Cardiac muscle cell (in vitro differentiated cells and primary cell): ENCODE measurements at regions not wholly inside any gene's neighbourhood (a gene's known extent, or its start where the extent isn't known, plus 50 kb on each side); places are given as distances from the start of the nearest gene placed in this dataset.

Experiments
- DNase-seq, 2 donors: peaks; one replicate each; pipeline versions ENCODE4 v3.0.0 to v3.0.0-alpha.2; 2010 to 2017; ENCODE audit warnings: low read depth in 1 of 2, low spot score in 1 of 2
- H3K27ac ChIP-seq: fragments of 200-600 bp; sonication (generic); 2 replicates; pipeline ENCODE4 v1.5.1; 2016
- H3K27me3 ChIP-seq: fragments of 200-600 bp; sonication (generic); 2 replicates; pipeline ENCODE4 v1.6.0; 2016; ENCODE audit warnings: control low read depth
- H3K36me3 ChIP-seq: fragments of 200-600 bp; sonication (generic); 2 replicates; pipeline ENCODE4 v1.5.1; 2016; ENCODE audit warnings: control low read depth
- H3K4me1 ChIP-seq: fragments of 200-600 bp; sonication (generic); 2 replicates; pipeline ENCODE4 v1.8.1; 2017; ENCODE audit warnings: low read depth, mild to moderate bottlenecking, mixed run types
- H3K4me3 ChIP-seq: fragments of 200-600 bp; sonication (generic); 2 replicates; pipeline ENCODE4 v1.5.1; 2016; ENCODE audit warnings: mild to moderate bottlenecking
- H3K9me3 ChIP-seq: fragments of 200-600 bp; sonication (generic); 2 replicates; pipeline ENCODE4 v1.5.1; 2017; ENCODE audit warnings: low read depth, mild to moderate bottlenecking, control low read depth
- TF ChIP-seq, protein P1 (sequence below): IDR thresholded peaks from 2 replicates; pipeline ENCODE4 v1.5.1; 2012; ENCODE audit warnings: low read depth, mild to moderate bottlenecking, low read length

DNA sequence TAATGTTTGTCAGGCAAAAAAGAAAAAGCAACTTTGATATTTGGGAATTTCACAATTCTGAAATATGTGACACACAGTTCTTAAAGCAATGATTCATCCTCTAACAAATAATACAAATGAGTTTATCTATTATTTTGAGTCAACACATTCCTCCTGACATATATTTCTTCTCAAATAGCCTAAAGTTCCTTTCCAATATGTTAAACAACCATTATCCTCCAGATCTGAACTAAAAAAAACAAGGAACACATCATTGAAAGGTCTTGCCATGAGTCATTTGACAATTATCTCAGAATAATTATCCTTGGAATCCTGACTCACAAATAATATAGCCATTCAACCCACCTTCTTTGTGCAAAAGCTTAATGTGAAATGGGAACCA, 208.7 kb upstream of the CDIN1 start:
- Histone ChIP-seq H3K4me1 (peaks cover 17% of the 10 kb centered on the region), H3K4me3 (no peak overlapping the region), H3K9me3 (no peaks in the 10 kb centered on the region), H3K27me3 (no peaks in the 10 kb centered on the region), H3K27ac (no peak overlapping the region), H3K36me3 (no peaks in the 10 kb centered on the region)
- DNase-seq, result peak in 1 of 2 donors; percentile 43
- TF ChIP-seq, protein P1, sequence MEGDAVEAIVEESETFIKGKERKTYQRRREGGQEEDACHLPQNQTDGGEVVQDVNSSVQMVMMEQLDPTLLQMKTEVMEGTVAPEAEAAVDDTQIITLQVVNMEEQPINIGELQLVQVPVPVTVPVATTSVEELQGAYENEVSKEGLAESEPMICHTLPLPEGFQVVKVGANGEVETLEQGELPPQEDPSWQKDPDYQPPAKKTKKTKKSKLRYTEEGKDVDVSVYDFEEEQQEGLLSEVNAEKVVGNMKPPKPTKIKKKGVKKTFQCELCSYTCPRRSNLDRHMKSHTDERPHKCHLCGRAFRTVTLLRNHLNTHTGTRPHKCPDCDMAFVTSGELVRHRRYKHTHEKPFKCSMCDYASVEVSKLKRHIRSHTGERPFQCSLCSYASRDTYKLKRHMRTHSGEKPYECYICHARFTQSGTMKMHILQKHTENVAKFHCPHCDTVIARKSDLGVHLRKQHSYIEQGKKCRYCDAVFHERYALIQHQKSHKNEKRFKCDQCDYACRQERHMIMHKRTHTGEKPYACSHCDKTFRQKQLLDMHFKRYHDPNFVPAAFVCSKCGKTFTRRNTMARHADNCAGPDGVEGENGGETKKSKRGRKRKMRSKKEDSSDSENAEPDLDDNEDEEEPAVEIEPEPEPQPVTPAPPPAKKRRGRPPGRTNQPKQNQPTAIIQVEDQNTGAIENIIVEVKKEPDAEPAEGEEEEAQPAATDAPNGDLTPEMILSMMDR, result no peak

DNA sequence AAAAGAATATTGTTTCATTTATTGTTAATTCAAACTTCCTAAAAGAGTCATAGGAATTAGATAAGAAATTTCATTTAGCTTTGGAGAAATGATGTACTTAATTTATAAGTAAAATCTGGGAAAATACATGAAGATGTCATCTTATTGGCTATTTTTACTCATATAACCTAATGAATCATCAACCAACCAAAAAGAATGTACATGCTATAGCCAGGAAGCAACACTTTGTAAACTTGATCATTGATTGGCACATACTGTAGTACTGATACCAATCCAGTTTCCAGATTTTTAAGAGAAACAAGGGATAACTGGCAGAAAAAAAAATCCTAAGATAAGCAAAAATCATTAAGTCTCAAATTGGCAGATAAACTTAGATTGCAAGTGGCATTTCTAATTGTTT, 207.9 kb upstream of the CDIN1 start:
- Histone ChIP-seq H3K36me3 (no peaks in the 10 kb centered on the region), H3K27ac (no peak overlapping the region), H3K4me1 (peaks cover 17% of the 10 kb centered on the region), H3K27me3 (no peaks in the 10 kb centered on the region), H3K4me3 (no peak overlapping the region), H3K9me3 (no peaks in the 10 kb centered on the region)
- TF ChIP-seq, protein P1, result no peak
- DNase-seq, result peak in 1 of 2 donors; percentile 5

DNA sequence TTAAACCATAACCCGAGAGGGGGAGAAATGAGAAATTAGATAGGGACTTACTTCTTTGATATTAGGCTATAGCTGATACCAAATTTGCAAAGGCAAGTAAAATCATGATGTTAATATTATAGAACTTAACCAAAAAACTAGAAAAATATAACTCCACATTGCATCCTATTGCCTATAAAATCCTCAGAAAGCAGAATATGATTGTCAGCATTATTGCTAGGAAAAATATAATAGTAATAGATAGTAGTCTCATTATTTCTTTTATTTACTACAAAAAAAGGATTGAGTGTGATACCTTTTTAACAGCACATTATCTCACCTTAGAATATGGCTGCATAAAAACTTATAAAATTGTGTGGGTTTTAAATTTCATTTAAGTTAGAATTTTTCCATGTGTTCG, 206.5 kb upstream of the CDIN1 start:
- TF ChIP-seq, protein P1, result no peak
- DNase-seq, result no peak
- H3K4me3 ChIP-seq, result no peak overlapping the region
- no peaks in the 10 kb centered on the region for H3K27me3 ChIP-seq
- no peaks in the 10 kb centered on the region for H3K36me3 ChIP-seq
- no peak overlapping the region for H3K27ac ChIP-seq
- H3K4me1 ChIP-seq, result peaks cover 17% of the 10 kb centered on the region
- no peaks in the 10 kb centered on the region for H3K9me3 ChIP-seq

- DNase-seq, result no peak
- Histone ChIP-seq H3K4me1 (peaks cover 17% of the 10 kb centered on the region), H3K36me3 (no peaks in the 10 kb centered on the region), H3K4me3 (no peak overlapping the region), H3K27me3 (no peaks in the 10 kb centered on the region), H3K27ac (no peak overlapping the region), H3K9me3 (no peaks in the 10 kb centered on the region)
- TF ChIP-seq, protein P1, result no peak
These were observed 205.9 kb upstream of the CDIN1 start for GRCh38 chr15:36373550-36373949.

GRCh38 chr15:36389107-36389506, 190.3 kb upstream of the CDIN1 start:
- TF ChIP-seq, protein P1, result no peak
- no peak overlapping the region for H3K27ac ChIP-seq
- no peaks in the 10 kb centered on the region for H3K27me3 ChIP-seq
- no peaks in the 10 kb centered on the region for H3K36me3 ChIP-seq
- no peaks in the 10 kb centered on the region for H3K9me3 ChIP-seq
- no peak for DNase-seq
- no peak overlapping the region for H3K4me3 ChIP-seq
- H3K4me1 ChIP-seq, result no peaks in the 10 kb centered on the region

GRCh38 chr15:36390491-36390890, 188.9 kb upstream of the CDIN1 start:
- Histone ChIP-seq H3K4me1 (no peaks in the 10 kb centered on the region), H3K4me3 (no peak overlapping the region), H3K9me3 (no peaks in the 10 kb centered on the region), H3K27me3 (no peaks in the 10 kb centered on the region), H3K36me3 (no peaks in the 10 kb centered on the region), H3K27ac (no peak overlapping the region)
- DNase-seq, result no peak
- TF ChIP-seq, protein P1, result no peak
